Neuronal stem cell (in vitro differentiated cells): ENCODE measurements at regions not wholly inside any gene's neighbourhood (a gene's known extent, or its start where the extent isn't known, plus 50 kb on each side); places are given as distances from the start of the nearest gene placed in this dataset.

Experiments
- DNase-seq: peaks from one replicate; pipeline ENCODE4 v3.0.0-alpha.2; 2013; ENCODE audit warnings: low spot score
- H2AFZ ChIP-seq: one replicate; pipeline ENCODE4 v1.6.1; 2013; ENCODE audit warnings: mild to moderate bottlenecking, low read length, inconsistent platforms
- H2AK5ac ChIP-seq: 2 replicates; pipeline ENCODE4 v1.6.1; 2013; ENCODE audit warnings: low read depth, mild to moderate bottlenecking, inconsistent platforms, low read length, moderate library complexity, mixed read lengths
- H2BK120ac ChIP-seq: 2 replicates; pipeline ENCODE4 v1.6.1; 2013; ENCODE audit warnings: low read depth, mild to moderate bottlenecking, inconsistent platforms, low read length, moderate library complexity, mixed read lengths
- H2BK12ac ChIP-seq: one replicate; pipeline ENCODE4 v1.6.1; 2013; ENCODE audit warnings: low read length, inconsistent platforms
- H2BK15ac ChIP-seq: 2 replicates; pipeline ENCODE4 v1.6.1; 2013; ENCODE audit warnings: mild to moderate bottlenecking, low read length, inconsistent platforms, mixed read lengths
- H2BK5ac ChIP-seq: one replicate; pipeline ENCODE4 v1.6.1; 2013; ENCODE audit warnings: inconsistent platforms, mild to moderate bottlenecking, low read length, moderate library complexity
- H3K14ac ChIP-seq: one replicate; pipeline ENCODE4 v1.6.1; 2013; ENCODE audit warnings: low read length, inconsistent platforms
- H3K18ac ChIP-seq: 2 replicates; pipeline ENCODE4 v1.6.1; 2013; ENCODE audit warnings: low read length, inconsistent platforms
- H3K23ac ChIP-seq: 2 replicates; pipeline ENCODE4 v1.6.1; 2013; ENCODE audit warnings: low read depth, mild to moderate bottlenecking, mixed read lengths, low read length, inconsistent platforms; ENCODE audit not compliant: poor library complexity
- H3K27ac ChIP-seq: replicated peaks from 3 replicates; pipeline ENCODE4 v1.5.1; 2013; ENCODE audit warnings: low read length, inconsistent platforms
- H3K27me3 ChIP-seq, 3 experiments: 2 replicates each; pipeline ENCODE4 v1.6.1; 2013; ENCODE audit warnings: low read length in 3 of 3, mild to moderate bottlenecking in 2 of 3, inconsistent platforms in 1 of 3, low read depth in 1 of 3, mixed read lengths in 1 of 3, moderate library complexity in 1 of 3; ENCODE audit not compliant: control insufficient read depth in 3 of 3, insufficient read depth in 3 of 3
- H3K36me3 ChIP-seq, 2 donors: replicated peaks in 1 of 2; 2 replicates each; pipeline ENCODE4 v1.6.1; 2013; ENCODE audit warnings: low read length in 2 of 2; ENCODE audit not compliant: control insufficient read depth in 2 of 2, insufficient read depth in 2 of 2
- H3K4ac ChIP-seq: 2 replicates; pipeline ENCODE4 v1.6.1; 2013; ENCODE audit warnings: inconsistent platforms, mild to moderate bottlenecking, low read length, moderate library complexity
- H3K4me1 ChIP-seq, 2 donors: 1 replicate in 1 of 2; 2 replicates in 1 of 2; pipeline ENCODE4 v1.6.1; 2013; ENCODE audit warnings: low read length in 2 of 2, low read depth in 1 of 2; ENCODE audit not compliant: control insufficient read depth in 2 of 2, insufficient read depth in 1 of 2
- H3K4me2 ChIP-seq: one replicate; pipeline ENCODE4 v1.6.1; 2013; ENCODE audit warnings: mild to moderate bottlenecking, low read length, inconsistent platforms; ENCODE audit not compliant: insufficient read depth, poor library complexity, severe bottlenecking
- H3K4me3 ChIP-seq, 2 donors: 2 replicates each; pipeline ENCODE4 v1.5.1; 2013; ENCODE audit warnings: low read length in 2 of 2, mild to moderate bottlenecking in 2 of 2, inconsistent platforms in 1 of 2, moderate library complexity in 1 of 2
- H3K79me1 ChIP-seq: one replicate; pipeline ENCODE4 v1.6.1; 2013; ENCODE audit warnings: low read depth, mild to moderate bottlenecking, inconsistent platforms, low read length, moderate library complexity
- H3K9ac ChIP-seq: one replicate; pipeline ENCODE4 v1.6.1; 2013; ENCODE audit warnings: mild to moderate bottlenecking, low read depth, low read length, inconsistent platforms; ENCODE audit not compliant: poor library complexity
- H3K9me3 ChIP-seq, 2 donors: replicated peaks in 1 of 2; 2 replicates each; pipeline versions ENCODE3 to v1.6.1; 2013; ENCODE audit warnings: low read length in 2 of 2, mild to moderate bottlenecking in 2 of 2, inconsistent platforms in 1 of 2, low read depth in 1 of 2, mixed read lengths in 1 of 2, moderate library complexity in 1 of 2; ENCODE audit not compliant: control insufficient read depth in 2 of 2, insufficient read depth in 1 of 2
- H4K8ac ChIP-seq: one replicate; pipeline ENCODE4 v1.6.1; 2013; ENCODE audit warnings: low read depth, mild to moderate bottlenecking, inconsistent platforms, low read length, moderate library complexity
- H4K91ac ChIP-seq: one replicate; pipeline ENCODE4 v1.6.1; 2013; ENCODE audit warnings: low read length, low read depth, mild to moderate bottlenecking, inconsistent platforms; ENCODE audit not compliant: poor library complexity
- WGBS, 2 donors: extraction: QIAGEN DNeasy Blood & Tissue Kit; methylation state at CpG; one replicate each; pipeline ENCODE4 v1.1.7; 2013; ENCODE audit warnings: missing lambda C conversion rate in 2 of 2, mixed read lengths in 1 of 2; ENCODE audit not compliant: insufficient read length in 2 of 2, insufficient replicate concordance in 1 of 2; ENCODE audit errors: extremely low coverage in 2 of 2; 5-methylcytosine and 5-hydroxymethylcytosine counted together

DNA sequence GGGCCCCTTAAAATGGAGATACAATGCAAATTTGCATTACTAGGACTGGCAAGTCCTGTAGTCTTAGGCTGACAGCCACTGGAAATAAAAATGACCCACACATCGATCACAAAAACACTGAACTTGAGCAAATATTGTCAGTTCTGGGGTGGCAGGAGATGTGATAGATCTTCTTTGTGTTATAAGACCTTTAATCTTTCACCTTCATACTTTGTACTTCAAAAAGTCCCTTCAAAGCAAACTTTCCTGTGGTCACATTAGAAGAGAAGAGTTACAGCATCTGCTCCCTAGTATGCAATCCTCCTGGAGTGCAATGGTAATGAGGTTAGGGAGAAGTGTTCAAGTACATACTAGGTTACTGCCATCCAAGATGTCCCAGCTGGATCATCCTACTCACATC, 149.4 kb upstream of the KCNMB2 start:
- H2BK5ac ChIP-seq = no peak overlapping the region
- no peak overlapping the region for H2AFZ ChIP-seq
- H3K14ac ChIP-seq = no peak overlapping the region
- no peaks in the 10 kb centered on the region for H3K27me3 ChIP-seq
- peaks cover 0 to 4% of the 10 kb centered on the region in 2 donors for H3K9me3 ChIP-seq
- H3K4me2 ChIP-seq = no peak overlapping the region
- H3K18ac ChIP-seq = no peak overlapping the region
- no peak overlapping the region for H2AK5ac ChIP-seq
- no peak overlapping the region for H3K4ac ChIP-seq
- H3K79me1 ChIP-seq = no peaks in the 10 kb centered on the region
- H3K9ac ChIP-seq = no peak overlapping the region
- no peak overlapping the region for H2BK120ac ChIP-seq
- WGBS, 2 donors = no CpG with 5 or more reads among the region's 1 CpG
- H3K4me1 ChIP-seq = peaks cover 0 to 12% of the 10 kb centered on the region in 2 donors
- no peaks in the 10 kb centered on the region for H3K36me3 ChIP-seq
- H4K91ac ChIP-seq = no peak overlapping the region
- H3K27ac ChIP-seq = no peak overlapping the region
- DNase-seq = no peak
- H2BK12ac ChIP-seq = no peak overlapping the region
- no peak overlapping the region for H3K4me3 ChIP-seq
- H2BK15ac ChIP-seq = no peak overlapping the region
- H3K23ac ChIP-seq = no peak overlapping the region
- H4K8ac ChIP-seq = no peak overlapping the region

DNA sequence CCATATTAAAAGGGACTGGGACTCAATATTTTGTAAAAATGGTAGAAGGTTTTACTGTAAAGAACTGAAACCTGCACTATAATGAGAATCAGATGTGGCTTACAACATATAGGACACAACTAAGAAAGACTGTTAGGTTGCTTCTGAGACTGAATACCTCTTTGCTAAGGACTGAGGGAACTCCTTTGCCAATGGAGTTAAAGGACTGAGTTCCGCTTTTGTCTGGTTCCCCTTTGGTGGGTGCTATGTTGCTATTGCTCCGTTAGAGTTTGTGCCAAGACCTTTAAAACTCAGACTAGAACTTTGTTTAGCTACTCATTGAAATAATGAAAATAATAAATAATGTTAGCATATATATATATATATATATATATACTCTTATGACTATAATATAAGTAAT, 147.8 kb upstream of the KCNMB2 start:
- H3K9ac ChIP-seq = no peak overlapping the region
- H3K36me3 ChIP-seq = no peaks in the 10 kb centered on the region
- DNase-seq = no peak
- H3K4ac ChIP-seq = no peak overlapping the region
- no peaks in the 10 kb centered on the region for H3K79me1 ChIP-seq
- no peak overlapping the region for H3K4me2 ChIP-seq
- H2BK120ac ChIP-seq = no peak overlapping the region
- H3K18ac ChIP-seq = no peak overlapping the region
- no CpG with 5 or more reads among the region's 2 CpGs for WGBS, 2 donors
- no peak overlapping the region for H2BK15ac ChIP-seq
- no peak overlapping the region for H2BK12ac ChIP-seq
- no peak overlapping the region for H2AFZ ChIP-seq
- H3K27ac ChIP-seq = no peak overlapping the region
- peaks cover 0 to 12% of the 10 kb centered on the region in 2 donors for H3K4me1 ChIP-seq
- no peak overlapping the region for H3K4me3 ChIP-seq
- H3K23ac ChIP-seq = no peak overlapping the region
- no peaks in the 10 kb centered on the region for H3K27me3 ChIP-seq
- H2AK5ac ChIP-seq = no peak overlapping the region
- no peak overlapping the region for H3K14ac ChIP-seq
- H2BK5ac ChIP-seq = no peak overlapping the region
- H4K8ac ChIP-seq = no peak overlapping the region
- no peak overlapping the region for H4K91ac ChIP-seq
- no peaks in the 10 kb centered on the region for H3K9me3 ChIP-seq

DNA sequence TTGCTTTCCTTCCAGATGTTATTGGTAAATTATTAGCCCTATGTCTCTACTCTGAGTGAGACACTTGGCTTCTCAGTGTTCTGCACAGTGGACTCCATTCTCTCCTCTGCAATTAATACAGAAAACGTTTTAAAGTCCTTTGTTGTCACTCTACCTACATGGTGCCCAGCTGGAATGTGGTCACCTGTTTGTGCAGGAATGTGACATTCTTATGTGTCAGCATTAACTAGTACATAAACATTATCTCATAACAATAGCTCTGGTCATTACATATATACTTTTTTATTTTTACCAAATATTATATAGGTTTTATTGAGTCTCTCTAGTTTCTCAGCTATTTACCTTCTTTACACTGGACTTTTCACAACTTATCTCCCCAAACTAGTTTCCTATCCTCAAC, 147.0 kb upstream of the KCNMB2 start:
- no peaks in the 10 kb centered on the region for H3K9me3 ChIP-seq
- H3K4me2 ChIP-seq = no peak overlapping the region
- H2BK5ac ChIP-seq = no peak overlapping the region
- no peak overlapping the region for H2AK5ac ChIP-seq
- no peak overlapping the region for H4K8ac ChIP-seq
- H3K27me3 ChIP-seq = no peaks in the 10 kb centered on the region
- no peak overlapping the region for H2BK120ac ChIP-seq
- no peak overlapping the region for H3K4me3 ChIP-seq
- no peak overlapping the region for H3K9ac ChIP-seq
- WGBS, 2 donors = no CpG with 5 or more reads among the region's 1 CpG
- peaks cover 0 to 10% of the 10 kb centered on the region in 2 donors for H3K4me1 ChIP-seq
- H3K14ac ChIP-seq = no peak overlapping the region
- H4K91ac ChIP-seq = no peak overlapping the region
- H2BK15ac ChIP-seq = no peak overlapping the region
- H3K4ac ChIP-seq = no peak overlapping the region
- H3K36me3 ChIP-seq = no peaks in the 10 kb centered on the region
- H3K18ac ChIP-seq = no peak overlapping the region
- H3K79me1 ChIP-seq = no peaks in the 10 kb centered on the region
- DNase-seq = no peak
- H3K23ac ChIP-seq = no peak overlapping the region
- no peak overlapping the region for H3K27ac ChIP-seq
- H2BK12ac ChIP-seq = no peak overlapping the region
- H2AFZ ChIP-seq = no peak overlapping the region

DNA sequence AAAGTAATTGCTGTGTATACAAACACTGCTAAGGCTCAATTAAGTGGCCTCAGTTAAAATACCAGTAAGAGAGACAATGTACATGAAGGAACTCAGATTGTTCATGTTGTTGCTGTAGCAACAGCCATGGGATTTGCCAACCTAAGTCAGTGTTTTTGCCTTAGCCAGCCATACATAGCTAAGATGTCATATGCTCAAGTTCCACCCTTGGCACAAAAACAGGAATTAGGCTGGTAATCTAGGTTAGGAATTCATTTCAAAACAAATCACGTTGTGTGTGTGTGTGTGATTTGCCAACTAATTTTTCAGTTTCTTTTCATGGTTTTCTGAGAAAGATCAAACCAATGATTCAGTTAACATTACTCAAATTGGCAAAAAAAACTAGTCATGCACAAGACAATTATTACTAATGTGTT, 143.7 kb upstream of the KCNMB2 start:
- Histone ChIP-seq H3K4me3 (no peak overlapping the region), H3K9me3 (no peaks in the 10 kb centered on the region)

More for the DNA sequence above, 143.7 kb upstream of the KCNMB2 start:
- Histone ChIP-seq H3K4ac (no peak overlapping the region), H2BK5ac (no peak overlapping the region), H2AK5ac (no peak overlapping the region), H3K27me3 (no peaks in the 10 kb centered on the region), H3K9ac (no peak overlapping the region), H2BK12ac (no peak overlapping the region), H3K27ac (no peak overlapping the region), H3K23ac (no peak overlapping the region), H2BK120ac (no peak overlapping the region), H3K79me1 (no peaks in the 10 kb centered on the region), H3K36me3 (no peaks in the 10 kb centered on the region), H4K8ac (no peak overlapping the region), H2AFZ (no peak overlapping the region), H3K14ac (no peak overlapping the region), H3K4me2 (no peak overlapping the region), H2BK15ac (no peak overlapping the region), H3K18ac (no peak overlapping the region), H4K91ac (no peak overlapping the region), H3K4me1 (no peaks in the 10 kb centered on the region)
- no peak for DNase-seq
- no CpG with 5 or more reads among the region's 1 CpG for WGBS, 2 donors
